ENCODE measurements at regions not wholly inside any gene's neighbourhood (a gene's known extent, or its start where the extent isn't known, plus 50 kb on each side); places are given as distances from the start of the nearest gene placed in this dataset.

DNA sequence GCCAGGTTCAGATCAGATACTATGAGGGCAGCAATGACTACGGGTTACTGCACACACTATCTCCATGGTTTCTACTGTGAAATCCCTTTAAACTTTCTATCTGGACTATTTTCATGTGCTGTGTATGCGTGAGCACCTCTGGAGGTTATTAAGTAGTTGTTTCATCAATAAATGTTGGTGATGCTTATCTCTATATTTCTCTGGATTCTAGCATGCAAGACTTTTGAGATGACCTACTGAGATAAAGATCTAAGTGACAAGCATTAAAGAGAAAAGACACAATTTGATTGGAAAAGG is 194.0 kb downstream of the NRIP1 start:
- H3K36me3 ChIP-seq (replicated peaks in 1 of 2; ENCODE audit: control insufficient read depth in 1 of 2, insufficient read depth in 2 of 2, low read length in 1 of 2): no peaks in the 10 kb centered on the region
- H3K27ac ChIP-seq (ENCODE audit: low read depth in 2 of 2, low read length in 1 of 2): no peak overlapping the region
- no peaks in the 10 kb centered on the region for H3F3A ChIP-seq (replicated peaks; ENCODE audit: insufficient read depth)
- no peaks in the 10 kb centered on the region for H3K4me1 ChIP-seq (ENCODE audit: control insufficient read depth in 1 of 2, insufficient read depth in 2 of 2, low read depth in 1 of 2, low read length in 1 of 2)
- no peak overlapping the region for H2AFZ ChIP-seq (ENCODE audit: low read depth)
- CTCF ChIA-PET: no interaction called here
- no peaks in the 10 kb centered on the region for H4K20me1 ChIP-seq (ENCODE audit: insufficient read depth)
- H3K9me2 ChIP-seq: no peaks in the 10 kb centered on the region
- no peaks in the 10 kb centered on the region for H3K9me3 ChIP-seq
- TF ChIP-seq RFX5 (IDR thresholded peaks at IDR 0.05; ENCODE audit: low read length) (no peak), GABPA (IDR thresholded peaks at IDR 0.05; ENCODE audit: low read depth) (no peak), USF1 (IDR thresholded peaks at IDR 0.05; ENCODE audit: borderline replicate concordance, low read depth) (no peak)
- no peak overlapping the region for H3K9ac ChIP-seq
- 5% methylated on average over 2 of the region's 2 CpGs for WGBS (ENCODE audit: low lambda C conversion rate)
- POLR2A ChIA-PET: no interaction called here
- no peaks in the 10 kb centered on the region; the same call in 1 of the 2 replicates for H3K27me3 ChIP-seq (ENCODE audit: insufficient read depth)
- H3K4me3 ChIP-seq (ENCODE audit: low read depth in 2 of 2, low read length in 1 of 2): no peak overlapping the region
- H3K4me2 ChIP-seq: no peak overlapping the region
- no peaks in the 10 kb centered on the region for H3K79me2 ChIP-seq (ENCODE audit: insufficient read depth)
- no peak for DNase-seq

DNA sequence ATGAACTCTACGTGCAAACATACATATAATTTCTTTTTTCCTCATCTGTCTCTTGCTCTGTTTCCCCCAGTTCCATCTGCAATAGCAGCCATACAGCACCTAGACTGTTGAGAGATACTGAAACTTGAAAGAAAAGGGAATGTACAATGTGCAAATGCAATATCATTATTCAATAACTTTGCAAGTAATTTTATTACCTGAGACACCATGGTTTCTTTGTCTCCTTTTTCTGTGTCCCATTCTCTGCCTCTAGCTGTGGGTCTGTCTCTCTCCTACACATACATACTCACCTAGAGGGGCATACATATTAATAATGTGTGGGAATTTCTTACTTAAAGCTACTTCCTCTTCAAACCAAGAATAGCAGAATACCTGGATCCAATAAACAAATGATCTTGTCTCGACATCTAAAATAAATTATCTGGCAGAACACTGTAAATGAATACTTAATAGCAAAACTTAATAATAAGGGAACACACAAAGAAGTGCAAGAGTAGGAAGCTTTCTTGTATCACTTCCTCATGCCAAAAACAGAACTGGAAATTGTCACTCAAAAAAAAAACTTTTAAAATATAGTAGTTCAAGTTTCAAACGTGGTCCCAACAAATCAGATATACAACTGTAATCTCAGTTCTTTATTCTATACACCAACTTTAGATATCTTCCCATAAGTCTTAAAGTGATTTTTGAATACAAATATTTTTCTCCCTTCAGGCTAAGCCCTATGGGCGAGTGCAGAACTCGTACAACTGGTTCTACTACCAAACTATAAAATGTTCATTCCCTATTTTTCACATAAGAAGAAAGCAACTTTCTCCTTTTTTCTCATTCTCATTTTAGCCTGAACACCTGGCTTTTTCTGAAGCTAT is 194.6 kb downstream of the NRIP1 start:
- POLR2A ChIA-PET: no interaction called here
- TF ChIP-seq IRF3 (IDR thresholded peaks at IDR 0.05; ENCODE audit: low read depth, low read length) (no peak), FOXJ3 (CRISPR knock-in tag; IDR thresholded peaks at IDR 0.05) (no peak), MXI1 (IDR thresholded peaks at IDR 0.05; ENCODE audit: low read depth, low read length) (no peak), TAF1 (IDR thresholded peaks at IDR 0.05; ENCODE audit: borderline replicate concordance, low read depth, low read length) (no peak), EP300 (IDR thresholded peaks at IDR 0.05; ENCODE audit: borderline replicate concordance in 1 of 2, low read depth in 1 of 2, low read length in 1 of 2) (no peak), RCOR1 (IDR thresholded peaks at IDR 0.05; ENCODE audit: low read length) (no peak), POLR2AphosphoS5 (IDR thresholded peaks at IDR 0.05; ENCODE audit: low read depth, low read length) (no peak), TCF12 (IDR thresholded peaks at IDR 0.05) (no peak), JUND (IDR thresholded peaks at IDR 0.05) (no peak), USF1 (IDR thresholded peaks at IDR 0.05; ENCODE audit: borderline replicate concordance, low read depth) (no peak)
- TF ChIP-seq, protein P1, sequence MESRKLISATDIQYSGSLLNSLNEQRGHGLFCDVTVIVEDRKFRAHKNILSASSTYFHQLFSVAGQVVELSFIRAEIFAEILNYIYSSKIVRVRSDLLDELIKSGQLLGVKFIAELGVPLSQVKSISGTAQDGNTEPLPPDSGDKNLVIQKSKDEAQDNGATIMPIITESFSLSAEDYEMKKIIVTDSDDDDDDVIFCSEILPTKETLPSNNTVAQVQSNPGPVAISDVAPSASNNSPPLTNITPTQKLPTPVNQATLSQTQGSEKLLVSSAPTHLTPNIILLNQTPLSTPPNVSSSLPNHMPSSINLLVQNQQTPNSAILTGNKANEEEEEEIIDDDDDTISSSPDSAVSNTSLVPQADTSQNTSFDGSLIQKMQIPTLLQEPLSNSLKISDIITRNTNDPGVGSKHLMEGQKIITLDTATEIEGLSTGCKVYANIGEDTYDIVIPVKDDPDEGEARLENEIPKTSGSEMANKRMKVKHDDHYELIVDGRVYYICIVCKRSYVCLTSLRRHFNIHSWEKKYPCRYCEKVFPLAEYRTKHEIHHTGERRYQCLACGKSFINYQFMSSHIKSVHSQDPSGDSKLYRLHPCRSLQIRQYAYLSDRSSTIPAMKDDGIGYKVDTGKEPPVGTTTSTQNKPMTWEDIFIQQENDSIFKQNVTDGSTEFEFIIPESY (IDR thresholded peaks at IDR 0.05; ENCODE audit: borderline replicate concordance, low read depth): no peak
- Histone ChIP-seq H3K27me3 (ENCODE audit: insufficient read depth) (no peaks in the 10 kb centered on the region; the same call in 1 of the 2 replicates), H2AFZ (ENCODE audit: low read depth) (no peak overlapping the region), H3K27ac (ENCODE audit: low read depth in 2 of 2, low read length in 1 of 2) (no peak overlapping the region), H3K79me2 (ENCODE audit: insufficient read depth) (no peaks in the 10 kb centered on the region), H3K4me1 (ENCODE audit: control insufficient read depth in 1 of 2, insufficient read depth in 2 of 2, low read depth in 1 of 2, low read length in 1 of 2) (no peaks in the 10 kb centered on the region), H4K20me1 (ENCODE audit: insufficient read depth) (no peaks in the 10 kb centered on the region), H3K9ac (no peak overlapping the region), H3F3A (replicated peaks; ENCODE audit: insufficient read depth) (no peaks in the 10 kb centered on the region), H3K4me3 (ENCODE audit: low read depth in 2 of 2, low read length in 1 of 2) (no peak overlapping the region), H3K9me3 (no peaks in the 10 kb centered on the region), H3K36me3 (replicated peaks in 1 of 2; ENCODE audit: control insufficient read depth in 1 of 2, insufficient read depth in 2 of 2, low read length in 1 of 2) (no peaks in the 10 kb centered on the region), H3K9me2 (no peaks in the 10 kb centered on the region), H3K4me2 (no peak overlapping the region)
- 9% methylated on average over 5 of the region's 5 CpGs for WGBS (ENCODE audit: low lambda C conversion rate)
- CTCF ChIA-PET: no interaction called here
- DNase-seq: no peak

Data from SK-N-SH (cell line).